WTC11 (cell line): ENCODE measurements at regions not wholly inside any gene's neighbourhood (a gene's known extent, or its start where the extent isn't known, plus 50 kb on each side); places are given as distances from the start of the nearest gene placed in this dataset.

Experiments
- CDX4 ChIP-seq: fragments of 250-450 bp; sonication (Bioruptor Pico); IDR thresholded peaks from 2 replicates; pipeline ENCODE4 v1.9.0; 2021; ENCODE audit warnings: moderate library complexity, mild to moderate bottlenecking, inconsistent platforms, borderline replicate concordance
- CTCF ChIP-seq: fragments of 200-600 bp; IDR thresholded peaks from 2 replicates; pipeline ENCODE4 v1.8.0; 2022; ENCODE audit warnings: antibody characterized with exemption
- HMGXB4 ChIP-seq: sonication (generic); formaldehyde crosslinking; IDR thresholded peaks from 2 replicates; pipeline ENCODE4 v1.8.1; 2023; ENCODE audit warnings: mild to moderate bottlenecking, moderate library complexity, missing genetic modification reagents
- JUN ChIP-seq: sonication (generic); formaldehyde crosslinking; IDR thresholded peaks from 2 replicates; pipeline ENCODE4 v1.8.0; 2023; ENCODE audit warnings: mild to moderate bottlenecking, missing genetic modification reagents
- NR2C2 ChIP-seq: sonication (generic); formaldehyde crosslinking; IDR thresholded peaks from 2 replicates; pipeline ENCODE4 v1.8.0; 2022; ENCODE audit warnings: mild to moderate bottlenecking, missing genetic modification reagents
- SP1 ChIP-seq: sonication (generic); formaldehyde crosslinking; conservative IDR thresholded peaks from 2 replicates; pipeline ENCODE4 v1.8.1; 2022; ENCODE audit warnings: missing genetic modification reagents
- TCF7 ChIP-seq: sonication (generic); formaldehyde crosslinking; IDR thresholded peaks from 2 replicates; pipeline ENCODE4 v1.8.0; 2022; ENCODE audit warnings: mild to moderate bottlenecking, low read depth, missing genetic modification reagents, moderate library complexity
- USF2 ChIP-seq: sonication (generic); formaldehyde crosslinking; IDR thresholded peaks from 2 replicates; pipeline ENCODE4 v1.8.1; 2023; ENCODE audit warnings: mild to moderate bottlenecking, missing genetic modification reagents, moderate library complexity
- ZNF281 ChIP-seq: sonication (generic); formaldehyde crosslinking; IDR thresholded peaks from 2 replicates; pipeline ENCODE4 v1.8.0; 2023; ENCODE audit warnings: mild to moderate bottlenecking, missing genetic modification reagents

GRCh38 chrX:125503769-125504168, 184.1 kb downstream of the TEX13C start:
- TF ChIP-seq SP1 (CRISPR knock-in tag) (no peak), HMGXB4 (CRISPR knock-in tag) (no peak), CDX4 (CRISPR knock-in tag) (no peak), JUN (CRISPR knock-in tag) (no peak), CTCF (no peak), NR2C2 (CRISPR knock-in tag) (no peak), ZNF281 (CRISPR knock-in tag) (no peak), TCF7 (CRISPR knock-in tag) (no peak), USF2 (CRISPR knock-in tag) (no peak)
